NB4 (cell line): ENCODE measurements at regions not wholly inside any gene's neighbourhood (a gene's known extent, or its start where the extent isn't known, plus 50 kb on each side); places are given as distances from the start of the nearest gene placed in this dataset.
A peak's percentile ranks its signal among the peaks of the same experiment; 100 is the strongest.

Source experiments
- CTCF ChIP-seq: IDR thresholded peaks from one replicate; pipeline ENCODE4 v1.5.1; 2012; ENCODE audit warnings: low read depth, low read length
- POLR2A ChIP-seq: IDR thresholded peaks from 2 replicates; pipeline ENCODE4 v1.6.1; 2011; ENCODE audit warnings: mild to moderate bottlenecking; ENCODE audit not compliant: insufficient read length; ENCODE audit errors: extremely low read depth
- TF ChIP-seq, protein P1 (sequence below): IDR thresholded peaks from 2 replicates; pipeline ENCODE4 v1.6.1; 2011; ENCODE audit warnings: low read depth, low read length

- peak; percentile 61 for TF ChIP-seq CTCF
- TF ChIP-seq, protein P1, sequence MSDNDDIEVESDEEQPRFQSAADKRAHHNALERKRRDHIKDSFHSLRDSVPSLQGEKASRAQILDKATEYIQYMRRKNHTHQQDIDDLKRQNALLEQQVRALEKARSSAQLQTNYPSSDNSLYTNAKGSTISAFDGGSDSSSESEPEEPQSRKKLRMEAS: no peak
- TF ChIP-seq POLR2A: no peak
Observed at GRCh38 chr1:62962901-62963776, 179.2 kb downstream of the ATG4C start.
